ENCODE measurements at regions not wholly inside any gene's neighbourhood (a gene's known extent, or its start where the extent isn't known, plus 50 kb on each side); places are given as distances from the start of the nearest gene placed in this dataset.

DNA sequence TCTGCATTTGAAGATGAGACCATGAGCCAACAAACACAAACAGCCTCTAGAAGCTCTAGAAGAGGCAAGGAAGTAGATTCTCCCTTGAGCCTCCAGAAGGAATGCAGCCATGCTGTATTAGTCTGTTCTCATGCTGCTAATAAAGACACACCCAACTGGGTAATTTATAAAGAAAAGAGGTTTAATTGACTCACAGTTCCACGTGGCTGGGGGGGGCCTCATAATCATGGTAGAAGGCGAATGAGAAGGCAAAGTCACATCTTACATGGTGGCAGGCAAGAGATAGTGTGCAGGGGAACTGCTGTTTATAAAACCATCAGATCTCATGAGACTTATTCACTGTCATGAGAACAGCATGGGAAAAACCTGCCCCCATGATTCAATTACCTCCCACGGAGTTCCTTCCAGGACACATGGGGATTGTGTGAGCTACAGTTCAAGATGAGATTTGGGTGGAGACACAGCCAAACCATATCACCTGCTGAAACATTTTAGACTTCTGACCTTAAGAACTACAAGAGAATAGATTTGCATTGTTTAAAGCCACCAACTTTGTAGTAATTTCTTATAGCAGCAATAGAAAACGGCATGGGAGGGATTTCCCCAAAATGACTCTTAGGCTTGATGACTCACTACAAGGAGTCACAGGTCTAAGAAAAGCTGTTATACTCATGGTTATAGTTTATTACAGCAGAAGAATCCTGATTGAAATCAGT lies 284.4 kb upstream of the SFRP2 start:
- peak; percentile 80 for DNase-seq (ENCODE audit: low read depth)
- no peak overlapping the region for H3K4me3 ChIP-seq (ENCODE audit: low read depth, low read length)
- TF ChIP-seq, protein P1, sequence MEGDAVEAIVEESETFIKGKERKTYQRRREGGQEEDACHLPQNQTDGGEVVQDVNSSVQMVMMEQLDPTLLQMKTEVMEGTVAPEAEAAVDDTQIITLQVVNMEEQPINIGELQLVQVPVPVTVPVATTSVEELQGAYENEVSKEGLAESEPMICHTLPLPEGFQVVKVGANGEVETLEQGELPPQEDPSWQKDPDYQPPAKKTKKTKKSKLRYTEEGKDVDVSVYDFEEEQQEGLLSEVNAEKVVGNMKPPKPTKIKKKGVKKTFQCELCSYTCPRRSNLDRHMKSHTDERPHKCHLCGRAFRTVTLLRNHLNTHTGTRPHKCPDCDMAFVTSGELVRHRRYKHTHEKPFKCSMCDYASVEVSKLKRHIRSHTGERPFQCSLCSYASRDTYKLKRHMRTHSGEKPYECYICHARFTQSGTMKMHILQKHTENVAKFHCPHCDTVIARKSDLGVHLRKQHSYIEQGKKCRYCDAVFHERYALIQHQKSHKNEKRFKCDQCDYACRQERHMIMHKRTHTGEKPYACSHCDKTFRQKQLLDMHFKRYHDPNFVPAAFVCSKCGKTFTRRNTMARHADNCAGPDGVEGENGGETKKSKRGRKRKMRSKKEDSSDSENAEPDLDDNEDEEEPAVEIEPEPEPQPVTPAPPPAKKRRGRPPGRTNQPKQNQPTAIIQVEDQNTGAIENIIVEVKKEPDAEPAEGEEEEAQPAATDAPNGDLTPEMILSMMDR (conservative IDR thresholded peaks at IDR 0.05; ENCODE audit: low read depth, low read length) = no peak

DNA sequence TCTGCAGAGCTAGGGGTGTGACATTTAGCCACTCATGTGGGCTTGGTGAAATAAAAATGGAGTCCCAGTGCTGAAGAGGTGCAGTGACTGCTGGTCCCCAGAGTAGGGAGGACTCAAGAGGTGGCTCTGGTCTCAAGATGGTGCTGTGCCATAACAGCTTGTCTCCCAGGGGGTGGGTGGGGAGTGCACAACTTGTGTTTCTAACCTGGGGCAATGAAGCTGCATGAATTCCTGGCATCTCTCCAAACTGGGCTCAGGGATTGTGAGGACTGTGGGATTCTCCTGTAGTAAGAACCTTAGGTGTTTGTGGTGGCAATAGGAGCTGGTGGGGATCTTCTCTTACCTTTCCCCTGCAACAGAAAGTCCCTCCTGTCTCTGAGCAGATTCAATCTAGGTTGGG lies 278.9 kb upstream of the SFRP2 start:
- no peak overlapping the region for H3K4me3 ChIP-seq (ENCODE audit: low read depth, low read length)
- TF ChIP-seq, protein P1 (conservative IDR thresholded peaks at IDR 0.05; ENCODE audit: low read depth, low read length) = no peak
- DNase-seq (ENCODE audit: low read depth) = no peak

DNA sequence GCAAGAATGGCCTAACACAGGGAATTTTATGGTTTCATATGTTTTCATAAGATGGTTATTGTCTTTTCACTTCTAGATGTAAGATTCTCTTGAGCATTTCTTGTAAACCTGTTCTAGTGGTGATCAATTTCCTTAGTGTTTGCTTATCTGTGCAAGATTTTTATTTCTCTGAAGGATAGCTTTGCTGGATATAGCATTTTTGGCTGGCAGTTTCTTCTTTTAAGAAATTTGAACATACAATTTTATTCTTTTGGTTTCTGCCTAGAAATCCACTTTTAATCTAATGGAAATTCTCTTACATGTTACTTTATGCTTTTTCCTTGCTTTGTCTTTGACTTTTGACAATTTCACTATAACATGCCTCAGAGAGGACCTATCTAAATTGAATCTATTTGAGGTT lies 276.5 kb upstream of the SFRP2 start:
- no peak overlapping the region for H3K4me3 ChIP-seq (ENCODE audit: low read depth, low read length)
- TF ChIP-seq, protein P1 (conservative IDR thresholded peaks at IDR 0.05; ENCODE audit: low read depth, low read length) = no peak
- DNase-seq (ENCODE audit: low read depth) = no peak

DNA sequence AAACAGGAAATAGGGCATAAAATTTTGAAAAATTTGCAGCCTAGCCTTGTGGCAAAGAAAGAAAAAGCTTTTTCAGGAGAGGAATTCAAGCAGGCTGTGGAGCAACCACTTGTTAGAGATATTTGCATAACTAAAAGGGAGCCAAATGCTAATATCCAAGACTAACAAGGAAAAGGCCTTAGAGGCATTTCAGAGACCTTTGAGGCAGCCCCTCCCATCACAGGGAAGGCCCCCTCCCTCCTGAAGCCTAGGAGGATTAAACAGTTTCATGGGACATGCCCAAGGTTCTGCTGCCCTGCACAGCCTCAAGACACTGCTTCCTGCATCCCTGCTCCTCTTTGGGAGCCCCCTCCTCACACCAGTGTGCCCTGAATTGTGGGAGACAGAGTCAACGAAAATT lies 275.4 kb upstream of the SFRP2 start:
- TF ChIP-seq, protein P1 (conservative IDR thresholded peaks at IDR 0.05; ENCODE audit: low read depth, low read length) = no peak
- no peak overlapping the region for H3K4me3 ChIP-seq (ENCODE audit: low read depth, low read length)
- no peak for DNase-seq (ENCODE audit: low read depth)

DNA sequence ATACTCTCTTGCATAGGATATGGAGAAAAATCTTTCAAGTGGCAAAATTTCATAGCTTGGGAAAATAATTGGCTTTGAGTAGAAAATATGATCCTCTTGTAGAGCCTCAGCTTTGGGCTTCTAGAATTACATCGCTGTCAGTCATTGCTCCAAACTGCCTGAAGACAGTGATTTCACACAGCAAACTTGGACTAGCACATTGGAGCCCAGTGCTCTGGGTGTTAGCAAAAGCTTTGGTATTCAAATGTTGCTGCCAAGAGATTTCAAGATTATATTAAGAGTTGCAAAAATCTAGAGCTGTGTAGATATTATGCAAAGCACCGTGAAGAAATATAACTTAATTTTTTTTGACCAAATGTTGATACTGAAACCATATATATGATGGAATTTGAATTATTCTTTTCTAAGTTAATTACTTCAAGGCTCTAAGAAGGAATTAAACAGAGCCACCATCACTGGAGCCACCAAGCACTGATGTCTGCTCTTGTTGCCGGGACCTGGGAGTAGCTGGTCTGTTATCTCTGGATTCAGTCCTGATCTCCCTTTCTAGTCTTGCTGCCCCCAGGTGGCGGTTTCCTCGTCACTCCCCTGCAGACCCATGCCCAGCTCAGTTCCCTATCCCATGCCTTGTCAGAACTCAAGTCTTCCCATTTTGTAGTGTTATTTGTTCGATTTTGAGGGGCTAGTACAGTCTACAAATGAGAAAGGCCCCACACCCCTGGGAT lies 260.7 kb upstream of the SFRP2 start:
- TF ChIP-seq, protein P1 (conservative IDR thresholded peaks at IDR 0.05; ENCODE audit: low read depth, low read length) = peak; percentile 28
- H3K4me3 ChIP-seq (ENCODE audit: low read depth, low read length) = no peak overlapping the region
- peak; percentile 77 for DNase-seq (ENCODE audit: low read depth)

DNA sequence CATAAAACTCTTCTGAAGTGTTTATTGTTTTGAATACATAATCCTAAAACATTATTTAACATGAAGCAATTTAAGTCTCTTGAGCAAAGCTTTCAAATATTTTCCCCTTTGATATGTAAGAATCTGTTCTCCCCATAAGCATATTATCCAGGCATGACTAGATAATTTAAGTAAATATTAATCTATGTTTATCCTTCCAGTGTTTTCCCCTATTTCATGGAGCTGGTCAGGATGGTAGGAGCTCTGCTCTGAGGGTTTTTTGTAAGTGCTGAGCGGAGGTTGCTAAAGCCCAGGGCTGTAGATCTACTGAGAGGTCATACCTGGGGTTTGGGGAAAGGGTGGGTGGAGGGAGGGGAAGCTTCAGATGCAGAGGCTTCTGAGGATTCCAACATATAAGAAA lies 258.9 kb upstream of the SFRP2 start:
- H3K4me3 ChIP-seq (ENCODE audit: low read depth, low read length) = no peak overlapping the region
- DNase-seq (ENCODE audit: low read depth) = no peak
- TF ChIP-seq, protein P1 (conservative IDR thresholded peaks at IDR 0.05; ENCODE audit: low read depth, low read length) = no peak

Measured in choroid plexus epithelial cell (primary cell).